Hepatocyte (in vitro differentiated cells): ENCODE measurements at regions not wholly inside any gene's neighbourhood (a gene's known extent, or its start where the extent isn't known, plus 50 kb on each side); places are given as distances from the start of the nearest gene placed in this dataset.

Experiments used
- EZH2 ChIP-seq: fragments of 200-600 bp; sonication (generic); IDR thresholded peaks from 2 replicates; pipeline ENCODE4 v1.6.1; 2016; ENCODE audit warnings: antibody characterized with exemption, mild to moderate bottlenecking, borderline replicate concordance
- TF ChIP-seq, protein P1 (sequence below): fragments of 200-600 bp; sonication (generic); IDR thresholded peaks from 2 replicates; pipeline ENCODE4 v1.5.1; 2016; ENCODE audit warnings: antibody characterized with exemption, mild to moderate bottlenecking; ENCODE audit not compliant: poor library complexity

DNA sequence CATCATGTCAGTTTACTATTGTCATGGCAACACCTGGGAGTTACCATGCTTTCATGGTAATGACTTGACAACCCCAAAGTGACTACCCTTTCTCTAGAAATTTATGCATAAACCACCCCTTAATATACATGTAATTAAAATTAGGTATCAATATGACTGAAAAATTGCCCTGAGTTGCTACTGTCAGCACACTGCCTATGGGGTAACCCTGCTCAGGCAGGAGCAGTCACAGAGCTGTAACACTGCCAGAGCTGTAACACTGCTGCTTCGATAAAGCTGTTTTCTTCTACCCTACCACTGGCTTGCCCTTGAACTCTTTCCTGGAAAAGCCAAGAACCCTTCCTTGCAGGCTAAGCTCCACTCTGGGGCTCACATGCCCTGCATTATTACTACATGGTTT is 95.5 kb upstream of the SYT4 start:
- TF ChIP-seq EZH2, result no peak
- TF ChIP-seq, protein P1, sequence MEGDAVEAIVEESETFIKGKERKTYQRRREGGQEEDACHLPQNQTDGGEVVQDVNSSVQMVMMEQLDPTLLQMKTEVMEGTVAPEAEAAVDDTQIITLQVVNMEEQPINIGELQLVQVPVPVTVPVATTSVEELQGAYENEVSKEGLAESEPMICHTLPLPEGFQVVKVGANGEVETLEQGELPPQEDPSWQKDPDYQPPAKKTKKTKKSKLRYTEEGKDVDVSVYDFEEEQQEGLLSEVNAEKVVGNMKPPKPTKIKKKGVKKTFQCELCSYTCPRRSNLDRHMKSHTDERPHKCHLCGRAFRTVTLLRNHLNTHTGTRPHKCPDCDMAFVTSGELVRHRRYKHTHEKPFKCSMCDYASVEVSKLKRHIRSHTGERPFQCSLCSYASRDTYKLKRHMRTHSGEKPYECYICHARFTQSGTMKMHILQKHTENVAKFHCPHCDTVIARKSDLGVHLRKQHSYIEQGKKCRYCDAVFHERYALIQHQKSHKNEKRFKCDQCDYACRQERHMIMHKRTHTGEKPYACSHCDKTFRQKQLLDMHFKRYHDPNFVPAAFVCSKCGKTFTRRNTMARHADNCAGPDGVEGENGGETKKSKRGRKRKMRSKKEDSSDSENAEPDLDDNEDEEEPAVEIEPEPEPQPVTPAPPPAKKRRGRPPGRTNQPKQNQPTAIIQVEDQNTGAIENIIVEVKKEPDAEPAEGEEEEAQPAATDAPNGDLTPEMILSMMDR, result no peak
